CMK (cell line): ENCODE measurements at regions not wholly inside any gene's neighbourhood (a gene's known extent, or its start where the extent isn't known, plus 50 kb on each side); places are given as distances from the start of the nearest gene placed in this dataset.

ENCODE experiments used
- DNase-seq: peaks from one replicate; pipeline ENCODE4 v3.0.0-alpha.2; 2010; ENCODE audit warnings: low read depth

GRCh38 chr5:88364991-88365390 lies 96.3 kb upstream of the TMEM161B start:
- no peak for DNase-seq

DNA sequence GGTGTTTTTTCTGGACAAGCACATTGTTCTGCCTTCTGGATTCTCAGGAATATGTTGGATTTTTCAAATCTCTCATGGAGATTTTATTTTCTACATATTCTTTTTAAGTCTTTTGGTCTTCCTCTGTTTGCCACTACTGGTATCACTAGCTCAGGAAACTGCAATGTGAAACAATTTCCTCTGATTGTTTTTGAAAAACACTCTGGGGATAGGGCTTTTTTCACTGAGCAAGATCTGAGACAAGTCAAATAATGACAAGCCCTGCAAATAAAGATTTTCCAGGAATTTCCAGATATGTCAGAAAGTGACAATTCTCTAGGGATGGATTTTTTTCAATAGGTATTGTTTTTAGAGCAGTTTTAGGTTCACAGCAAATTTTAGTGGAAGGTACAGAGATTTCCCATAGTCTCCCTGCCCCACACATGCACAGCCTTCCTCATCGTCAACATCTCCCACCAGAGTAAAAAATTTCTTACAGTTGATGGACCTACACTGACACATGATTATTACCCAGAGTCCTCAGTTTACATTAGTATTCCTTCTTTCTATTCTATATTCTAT lies 86.9 kb upstream of the TMEM161B start:
- no peak for DNase-seq

DNA sequence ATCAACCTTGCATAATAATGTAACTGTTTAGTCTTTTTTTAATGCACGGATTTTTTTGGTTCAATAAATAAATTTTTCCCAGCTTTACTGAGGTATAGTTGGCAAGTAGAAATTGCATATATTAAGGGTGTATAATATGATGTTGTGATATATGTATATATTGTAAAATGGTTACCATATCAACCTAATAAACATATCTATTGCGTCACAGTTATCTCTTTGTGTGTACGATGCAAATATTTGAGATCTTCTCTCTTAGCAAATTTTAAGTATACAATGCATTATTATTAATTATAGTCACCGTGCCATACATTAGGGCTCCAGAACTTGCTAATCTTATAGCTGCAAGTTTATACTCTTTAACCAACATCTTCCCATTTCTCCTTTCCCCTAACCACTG lies 57.2 kb upstream of the TMEM161B start:
- DNase-seq = no peak

DNA sequence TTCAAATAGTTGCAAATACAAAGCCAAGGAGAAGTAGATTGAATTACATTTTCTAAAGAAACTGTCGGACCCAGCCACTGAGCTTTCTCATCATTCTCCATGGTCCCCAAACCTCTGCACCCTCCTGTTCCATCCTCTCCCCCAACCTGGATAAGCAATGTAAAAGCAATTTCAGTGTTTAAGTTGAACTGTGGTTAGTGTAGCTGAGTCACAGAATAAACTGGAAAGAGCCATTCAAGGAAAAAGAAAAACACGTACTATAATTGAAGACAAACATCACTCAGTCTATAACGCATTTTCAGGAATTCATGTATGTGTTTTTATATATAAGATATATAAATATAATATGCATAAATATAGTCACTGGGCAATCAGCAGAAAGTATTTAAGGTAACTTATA lies 54.1 kb upstream of the TMEM161B start:
- no peak for DNase-seq
